CD4-positive, alpha-beta T cell treated with Interleukin-4 for 4 hours (primary cell): ENCODE measurements at regions not wholly inside any gene's neighbourhood (a gene's known extent, or its start where the extent isn't known, plus 50 kb on each side); places are given as distances from the start of the nearest gene placed in this dataset.
"Not testable (repeated sequence)": the region's sequence is repeated elsewhere in the genome, so short reads cannot be mapped to it uniquely, and the experiment has no call there.

Experiments
- DNase-seq: peaks from one replicate; pipeline ENCODE4 v3.0.0-alpha.2; 2020

DNA sequence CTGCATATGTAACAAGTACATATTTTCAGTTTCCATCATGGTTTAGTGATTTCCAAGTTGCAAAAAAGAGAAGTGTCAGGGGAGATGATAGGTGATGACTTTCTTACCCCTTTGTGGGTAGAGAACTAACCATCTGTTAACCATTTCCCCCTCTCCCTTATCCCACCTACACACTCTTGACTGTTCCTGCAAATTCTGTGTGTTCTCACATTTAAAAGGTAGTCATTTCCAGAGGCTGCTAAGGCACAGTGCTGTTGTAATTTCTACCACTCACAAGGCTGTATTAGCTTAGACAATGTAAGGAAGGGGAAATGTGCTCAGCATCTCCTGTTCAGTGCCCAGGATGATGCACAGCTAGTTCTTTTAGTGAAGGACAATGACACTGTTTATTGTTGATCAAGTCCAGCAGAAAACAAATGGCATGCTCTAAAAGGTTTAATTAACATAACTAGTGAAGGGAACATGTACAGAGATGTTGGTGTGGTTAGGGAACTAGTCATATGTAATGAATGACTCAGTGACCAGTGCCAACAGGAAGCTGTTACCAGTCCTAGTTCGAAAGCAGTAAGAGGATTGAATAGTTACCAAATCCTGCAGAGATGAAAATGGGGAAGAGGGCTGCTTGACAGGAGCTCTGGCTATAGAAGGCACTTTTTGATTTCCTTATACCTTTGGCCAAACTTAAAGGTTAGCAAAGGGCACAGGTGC is 165.1 kb downstream of the PLK2 start:
- DNase-seq = no peak

DNA sequence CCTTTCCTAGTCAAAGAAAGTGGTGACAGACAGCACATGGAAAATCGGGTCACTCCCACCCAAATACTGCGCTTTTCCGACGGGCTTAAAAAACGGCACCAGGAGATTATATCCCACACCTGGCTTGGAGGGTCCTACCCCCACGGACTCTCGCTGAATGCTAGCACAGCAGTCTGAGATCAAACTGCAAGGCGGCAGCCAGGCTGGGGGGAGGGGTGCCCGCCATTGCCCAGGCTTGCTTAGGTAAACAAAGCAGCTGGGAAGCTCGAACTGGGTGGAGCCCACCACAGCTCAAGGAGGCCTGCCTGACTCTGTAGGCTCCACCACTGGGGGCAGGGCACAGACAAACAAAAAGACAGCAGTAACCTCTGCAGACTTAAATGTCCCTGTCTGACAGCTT is 171.6 kb downstream of the PLK2 start:
- DNase-seq = not testable (repeated sequence)

DNA sequence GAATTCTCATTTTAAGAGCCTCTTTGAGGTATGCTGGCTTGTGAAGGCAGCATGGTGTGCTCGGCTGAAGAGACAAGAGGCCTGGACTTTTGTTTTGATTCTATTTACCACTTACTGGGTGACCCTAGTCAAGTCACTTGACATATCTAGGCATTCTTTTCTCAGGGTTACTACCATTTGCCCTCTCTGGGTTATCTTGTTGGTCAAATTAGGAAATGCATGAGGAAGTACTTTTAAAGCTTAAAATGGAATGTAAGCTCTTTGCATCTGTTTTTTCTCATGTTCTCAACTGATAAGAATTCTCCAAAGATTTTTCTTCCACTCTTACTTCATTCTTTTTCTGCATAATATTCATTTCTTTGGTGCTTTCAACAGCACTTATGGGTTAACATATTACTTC is 173.1 kb downstream of the PLK2 start:
- no peak for DNase-seq

DNA sequence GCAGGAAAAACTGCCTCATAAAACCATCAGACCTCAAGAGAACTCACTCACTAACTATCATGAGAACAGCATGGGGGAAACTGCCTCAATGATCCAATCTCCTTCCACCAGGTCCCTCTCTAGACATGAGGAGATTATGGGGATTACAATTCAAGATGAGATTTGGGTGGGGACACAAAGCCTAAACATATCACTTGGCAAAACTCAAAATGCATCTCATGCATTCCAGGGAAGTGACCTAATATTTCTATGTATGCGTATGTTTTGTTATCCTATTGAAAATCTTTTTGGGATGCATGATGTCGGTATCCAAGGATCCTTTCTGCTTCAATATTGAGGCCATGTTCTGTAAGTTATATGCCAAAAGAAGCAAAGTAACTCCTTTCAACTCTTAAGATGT is 174.0 kb downstream of the PLK2 start:
- DNase-seq = no peak

DNA sequence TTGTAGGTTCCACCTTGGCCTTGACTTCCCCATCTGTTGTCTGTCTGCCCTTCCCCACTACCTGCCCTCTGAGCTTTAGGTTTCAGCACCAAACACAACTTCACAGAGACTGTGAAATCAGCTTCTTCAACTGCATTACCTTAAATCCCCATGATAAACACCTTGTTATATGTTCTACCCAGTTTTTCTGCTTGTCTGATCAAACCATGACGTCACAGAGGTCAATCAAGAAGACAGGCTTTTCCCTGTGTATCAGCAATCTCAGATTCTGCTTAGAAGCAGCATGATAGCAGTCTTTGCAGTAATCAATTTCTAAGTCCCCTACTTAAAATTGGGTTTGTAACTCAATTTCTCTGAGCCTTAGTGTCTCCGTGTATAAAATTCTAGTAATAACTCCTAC is 175.0 kb downstream of the PLK2 start:
- DNase-seq = no peak

DNA sequence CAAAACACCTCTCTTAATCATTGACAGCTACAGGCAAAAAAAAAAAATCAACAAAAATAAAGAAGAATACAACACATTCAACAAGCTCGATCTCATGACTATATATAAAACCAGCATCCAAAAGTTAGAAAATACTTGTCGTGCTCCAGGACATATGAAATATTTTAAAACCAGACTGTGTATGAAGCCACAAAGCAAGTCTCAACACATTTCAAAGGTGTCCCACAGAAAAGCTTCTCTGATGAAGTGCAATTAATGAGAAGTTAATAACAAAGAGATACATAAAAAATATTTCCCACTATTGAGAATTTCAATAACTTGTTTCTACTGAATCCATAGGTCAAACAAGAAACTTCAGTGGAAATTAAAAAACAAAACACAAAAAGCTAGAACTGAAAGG is 178.7 kb downstream of the PLK2 start:
- DNase-seq = no peak

DNA sequence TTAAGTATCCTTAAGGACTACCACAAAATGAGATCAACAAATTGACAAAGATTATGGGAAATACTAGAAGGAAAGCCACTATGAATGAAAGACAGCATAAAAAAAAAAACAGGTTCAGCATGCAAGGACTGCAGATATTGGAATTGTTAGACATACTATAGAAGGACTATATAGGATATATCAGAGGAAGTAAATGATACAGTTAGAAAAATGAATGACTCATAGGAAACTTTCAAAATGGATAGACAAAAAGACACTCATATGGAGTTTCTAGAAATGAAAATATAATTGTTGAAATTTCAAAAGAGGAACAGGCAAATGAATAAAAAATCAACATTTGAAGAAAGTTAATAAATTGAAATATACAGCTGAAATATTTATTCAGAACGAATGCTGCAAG is 180.6 kb downstream of the PLK2 start:
- DNase-seq = no peak

DNA sequence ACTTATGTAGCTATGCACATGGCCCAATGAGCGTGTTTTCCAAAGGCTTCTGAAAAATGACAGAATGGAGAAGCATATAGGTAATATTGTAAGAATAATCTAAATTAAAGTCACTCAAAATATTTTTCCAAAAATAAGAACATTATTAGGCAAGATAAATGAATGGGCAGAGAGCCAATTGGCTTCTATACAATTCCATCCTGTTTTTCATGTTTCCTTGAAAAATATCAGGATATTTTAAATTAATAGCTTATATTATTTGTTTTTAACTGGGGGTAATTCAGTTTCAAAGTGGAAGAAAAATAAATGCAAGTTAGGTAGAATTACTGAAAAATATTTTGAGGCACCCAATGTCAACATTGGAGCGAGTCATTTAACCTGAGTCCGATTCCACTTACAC is 183.5 kb downstream of the PLK2 start:
- no peak for DNase-seq

DNA sequence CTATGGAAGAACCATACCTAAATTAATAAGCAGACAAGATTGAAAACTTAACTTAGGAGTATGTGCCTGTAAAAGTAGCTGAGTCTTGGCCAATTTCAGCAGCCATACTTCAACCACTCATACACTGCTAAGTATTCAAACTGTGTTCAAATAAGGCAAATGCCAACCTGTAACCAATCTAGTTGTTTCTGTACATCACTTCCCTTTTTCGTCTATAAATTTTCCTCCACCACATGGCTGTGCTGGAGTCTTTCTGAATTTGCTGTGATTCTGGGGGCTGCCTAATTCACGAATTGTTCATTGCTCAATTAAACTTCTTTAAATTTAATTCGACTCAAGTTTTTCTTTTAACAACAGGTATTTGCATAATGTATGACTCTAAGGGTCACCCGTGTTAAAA is 184.4 kb downstream of the PLK2 start:
- no peak for DNase-seq

DNA sequence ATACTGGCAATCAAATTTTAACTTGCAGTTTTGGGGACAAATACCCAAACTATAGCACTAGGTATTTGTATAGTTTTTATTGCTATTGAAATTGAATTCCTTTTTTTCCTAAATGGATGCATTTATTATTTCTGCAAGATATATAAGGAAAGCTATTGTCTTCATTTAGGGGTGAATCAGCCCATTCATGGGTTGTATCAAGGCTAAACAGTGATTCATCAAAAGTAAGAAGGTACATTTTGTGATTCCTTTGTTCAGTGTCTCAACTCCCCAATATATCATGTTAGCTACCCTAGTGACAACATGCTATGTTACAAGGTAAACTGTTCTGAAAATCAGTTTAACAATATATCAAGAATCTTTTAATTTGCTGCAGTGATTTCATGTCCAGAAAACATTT is 185.7 kb downstream of the PLK2 start:
- no peak for DNase-seq

DNA sequence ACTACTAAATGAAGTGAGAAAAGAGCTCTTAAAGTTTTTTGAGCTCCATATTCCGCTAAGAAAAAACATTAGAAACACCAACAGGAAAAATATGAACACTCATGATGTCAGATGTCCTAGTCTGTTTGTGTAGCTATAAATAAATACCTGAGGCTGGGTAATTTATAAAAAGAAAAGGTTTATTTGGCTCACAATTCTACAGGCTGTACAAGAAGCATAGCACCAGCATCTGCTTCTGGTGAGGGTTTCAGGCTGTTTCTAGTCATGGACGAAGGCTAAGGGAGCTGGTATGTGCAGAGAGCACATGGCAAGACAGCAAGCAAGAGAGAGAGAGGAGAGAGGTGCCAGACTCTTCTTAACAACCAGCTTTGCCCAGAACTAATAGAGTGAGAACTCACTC is 186.2 kb downstream of the PLK2 start:
- no peak for DNase-seq

DNA sequence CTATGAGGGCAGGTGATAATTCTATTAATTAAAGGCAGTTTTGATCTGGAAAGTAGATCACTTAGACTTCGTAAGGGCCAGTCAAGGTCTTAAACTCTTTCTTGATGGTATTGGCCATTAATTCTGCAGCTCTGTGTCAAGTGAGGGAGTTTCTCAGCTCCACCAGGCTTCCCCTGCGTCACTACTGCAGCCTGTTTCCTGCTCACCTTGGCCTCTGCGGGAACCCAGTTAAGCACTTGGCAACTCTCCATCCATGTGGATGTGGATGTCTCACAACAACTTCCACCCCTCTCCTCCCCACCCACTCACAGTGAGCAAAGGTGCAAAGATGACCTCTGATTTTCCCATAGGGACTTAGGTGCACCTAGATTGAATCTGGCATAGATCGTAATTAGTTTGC is 191.6 kb downstream of the PLK2 start:
- no peak for DNase-seq

DNA sequence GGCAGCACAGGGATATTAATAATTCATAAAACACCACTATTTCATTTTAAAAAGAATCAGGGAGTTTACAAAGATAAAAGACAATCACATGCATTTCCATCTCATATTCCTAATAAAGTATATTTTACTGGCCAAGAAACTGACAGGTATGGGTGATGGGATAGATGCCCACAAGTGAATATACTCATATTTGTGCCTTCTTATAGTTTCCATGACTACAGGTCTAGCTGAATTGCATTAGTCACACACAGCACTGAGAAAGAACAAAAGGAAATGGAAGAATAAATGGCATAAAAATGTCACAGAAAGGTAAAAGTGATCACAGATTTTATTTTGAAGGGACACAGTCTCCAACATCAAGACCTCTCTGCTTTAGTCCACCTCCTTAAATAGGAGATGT is 193.5 kb downstream of the PLK2 start:
- DNase-seq = no peak

DNA sequence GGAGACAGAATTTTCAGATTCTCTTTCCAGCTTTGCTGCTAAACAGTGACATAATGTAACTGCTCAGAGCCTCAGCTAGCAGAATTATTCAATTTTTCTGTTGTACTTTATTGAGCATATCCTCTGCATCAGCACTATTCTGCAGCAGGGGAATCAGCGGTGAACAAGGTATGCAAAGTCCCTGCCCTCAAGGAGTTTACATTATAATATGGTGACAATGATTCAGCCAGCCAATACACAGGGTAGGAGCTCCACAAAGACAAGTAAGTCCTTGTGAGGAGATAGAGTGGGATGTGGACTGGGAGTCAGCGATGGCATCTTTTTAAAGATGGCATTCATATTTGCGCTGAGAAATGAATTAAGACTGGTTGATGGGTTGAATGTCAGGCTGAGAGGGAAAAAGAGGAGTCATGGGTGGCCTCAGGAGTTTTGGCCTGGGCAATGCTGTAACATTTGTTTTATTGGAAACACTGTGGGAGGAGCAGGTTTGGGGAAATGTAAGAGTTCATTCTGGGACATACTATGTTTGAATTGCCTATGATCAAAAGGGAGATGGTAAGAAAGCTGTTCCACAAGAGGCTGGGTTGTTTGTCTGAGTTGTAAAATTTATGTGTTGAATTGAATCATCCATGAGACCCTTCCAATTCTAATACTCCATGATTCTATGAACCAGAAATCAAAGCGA is 194.5 kb downstream of the PLK2 start:
- no peak for DNase-seq

DNA sequence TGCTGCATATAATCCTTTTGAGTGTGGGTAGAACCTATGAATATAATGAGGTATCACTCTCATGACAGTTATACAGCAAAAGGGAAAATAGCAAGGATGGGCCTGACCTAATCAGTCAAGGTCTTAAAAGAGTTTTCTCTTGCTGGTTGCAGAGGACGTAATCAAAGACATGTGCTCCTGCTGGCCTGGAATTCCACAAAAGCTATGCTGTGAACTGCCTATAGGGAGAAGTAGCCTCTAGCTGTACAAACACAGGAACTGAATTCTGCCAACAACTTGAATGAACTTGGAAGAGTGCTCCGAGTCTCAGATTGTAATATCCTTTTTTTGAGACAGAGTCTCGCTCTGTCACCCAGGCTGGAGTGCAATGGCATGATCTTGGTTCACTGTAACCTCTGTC is 195.6 kb downstream of the PLK2 start:
- no peak for DNase-seq

DNA sequence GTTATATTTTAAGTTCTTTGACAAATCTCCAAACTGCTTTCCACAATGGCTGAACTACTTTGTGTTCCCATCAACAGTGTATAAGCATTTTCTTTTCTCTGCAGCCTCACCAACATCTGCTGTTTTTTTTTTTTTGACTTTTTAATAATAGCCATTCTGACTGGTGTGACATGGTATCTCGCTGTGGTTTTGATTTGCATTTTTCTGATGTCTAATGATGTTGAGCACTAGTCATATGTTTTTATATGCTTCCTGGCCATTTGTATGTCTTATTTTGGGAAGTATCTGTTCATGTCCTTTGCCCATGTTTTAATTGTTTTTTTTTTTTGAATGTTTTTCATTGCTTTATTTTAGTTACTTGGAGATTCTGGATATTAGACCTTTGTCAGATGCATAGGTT is 196.6 kb downstream of the PLK2 start:
- DNase-seq = no peak

DNA sequence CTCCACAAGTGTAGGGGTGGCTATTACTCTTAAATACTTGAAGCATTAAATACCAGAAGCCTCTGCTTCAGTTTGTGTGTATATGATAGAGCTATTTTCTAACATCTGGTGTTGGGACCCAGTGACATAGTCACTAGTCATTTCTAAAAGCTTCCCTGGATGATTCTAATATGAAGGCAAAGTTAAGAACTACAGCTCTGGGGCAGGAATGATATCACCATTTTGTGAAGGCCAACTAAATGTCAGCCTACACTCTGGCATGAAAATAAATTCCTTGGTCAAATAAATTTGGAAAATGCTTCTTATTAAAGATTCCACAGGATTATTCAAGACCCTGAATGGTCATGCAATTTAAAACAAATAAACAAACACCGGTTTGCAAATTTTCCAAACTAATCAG is 197.7 kb downstream of the PLK2 start:
- DNase-seq = no peak

DNA sequence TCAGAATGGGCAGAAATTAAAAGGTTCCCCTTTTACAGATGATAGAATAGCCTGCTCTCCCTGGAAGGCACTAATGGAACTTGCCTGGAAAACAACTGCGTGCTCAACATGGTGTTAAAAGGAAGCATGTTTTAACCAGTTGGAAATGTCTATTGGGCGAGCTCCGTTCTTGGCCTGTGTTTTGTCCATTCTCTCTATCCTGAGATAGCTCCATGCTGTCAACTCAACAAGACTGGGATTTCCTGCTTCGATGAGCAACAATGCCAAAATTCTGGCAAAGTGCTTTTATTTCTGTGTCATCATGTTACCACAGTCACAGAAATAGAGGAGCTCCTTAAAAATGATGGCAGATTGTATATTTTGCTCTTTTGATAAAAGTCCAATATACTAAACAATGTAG is 198.3 kb downstream of the PLK2 start:
- no peak for DNase-seq

DNA sequence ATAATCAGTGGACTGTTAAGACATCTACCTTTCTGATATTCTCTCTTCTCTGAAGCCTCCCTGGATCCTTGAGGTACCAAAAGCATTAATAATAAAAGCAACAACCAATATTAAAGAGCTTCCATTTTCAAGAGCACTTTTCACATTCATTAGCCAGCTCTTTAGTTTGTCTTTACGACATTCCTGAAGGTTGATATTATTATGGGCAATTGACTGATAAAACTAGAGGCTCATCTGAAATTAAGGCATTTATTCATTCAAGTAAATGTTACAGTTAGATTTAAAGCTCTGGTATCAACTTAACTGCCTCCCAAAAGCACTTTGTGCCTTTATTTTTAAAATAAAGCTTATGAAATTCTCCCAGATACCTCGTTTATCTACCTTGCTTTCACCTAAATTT is 199.6 kb downstream of the PLK2 start:
- DNase-seq = no peak

DNA sequence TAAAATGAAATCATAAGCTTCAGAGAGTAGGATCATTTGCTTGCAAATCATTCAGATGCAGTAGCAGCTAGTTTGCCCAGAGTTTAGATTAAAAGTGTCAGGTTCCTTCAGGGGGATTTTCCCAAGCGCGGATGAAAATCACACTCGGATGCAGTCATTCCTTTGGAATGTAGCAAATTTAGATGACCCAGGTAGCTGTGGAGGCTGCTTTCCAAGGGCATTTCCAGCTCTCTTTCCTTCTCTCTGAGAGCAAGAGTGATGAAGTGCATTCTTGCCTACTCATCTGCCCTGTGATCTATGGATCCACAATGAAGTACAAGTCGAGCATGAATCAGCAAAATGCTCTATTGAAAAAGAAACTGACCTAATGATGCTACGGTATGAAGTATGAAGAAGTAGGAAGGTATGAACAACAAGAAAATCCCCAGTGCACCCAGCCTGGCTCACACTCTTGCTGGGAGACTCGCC is 200.2 kb downstream of the PLK2 start:
- DNase-seq = no peak

DNA sequence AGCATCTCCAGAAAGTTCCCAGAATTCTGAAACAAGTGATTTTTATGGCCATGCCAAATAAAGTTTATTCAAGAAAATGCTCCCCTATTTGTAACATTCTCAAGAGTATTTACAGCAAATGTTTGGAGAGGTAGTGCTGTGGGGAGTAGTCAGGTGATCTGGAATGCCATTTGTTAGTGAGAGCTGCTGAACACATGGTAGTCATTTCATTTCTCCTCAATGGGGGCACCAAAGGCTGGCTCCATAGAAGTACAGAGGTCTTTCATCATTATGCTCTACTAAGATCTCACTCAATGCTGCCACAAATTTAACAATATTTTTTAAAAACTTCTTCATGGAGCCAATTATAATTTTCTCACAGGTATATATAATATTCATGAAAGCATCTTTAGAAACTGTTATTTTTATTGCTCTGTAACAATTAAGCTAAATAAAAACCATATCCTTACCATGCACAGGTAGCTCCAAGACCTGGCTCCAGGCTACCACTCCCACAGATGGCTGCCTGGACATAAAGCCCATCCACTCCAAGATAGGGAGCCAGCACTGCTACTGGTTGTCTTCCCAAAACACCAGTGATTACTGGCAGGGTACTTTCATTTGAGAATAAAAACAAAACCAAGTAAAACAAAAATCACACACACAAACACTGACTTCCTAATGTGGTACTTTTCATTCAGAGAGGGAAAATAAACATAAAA is 200.8 kb downstream of the PLK2 start:
- DNase-seq = no peak

DNA sequence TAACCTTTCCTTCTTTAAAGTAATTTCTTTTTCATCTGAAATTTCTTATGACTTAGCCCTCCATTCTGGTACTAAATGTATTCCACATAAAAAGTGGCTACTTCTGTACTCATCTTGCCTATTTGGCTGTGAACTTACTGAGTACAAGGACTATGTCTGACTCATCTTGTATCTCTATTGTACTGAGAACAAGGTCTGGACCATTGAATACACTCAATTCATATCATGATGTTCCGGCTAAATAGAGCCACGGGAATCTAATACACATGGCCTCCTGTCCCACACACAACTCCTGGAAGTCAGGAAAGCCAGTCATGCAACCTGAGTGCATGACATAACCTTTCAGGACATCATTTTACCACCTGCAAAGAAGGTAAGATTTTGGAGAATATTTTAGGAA is 203.9 kb downstream of the PLK2 start:
- no peak for DNase-seq

DNA sequence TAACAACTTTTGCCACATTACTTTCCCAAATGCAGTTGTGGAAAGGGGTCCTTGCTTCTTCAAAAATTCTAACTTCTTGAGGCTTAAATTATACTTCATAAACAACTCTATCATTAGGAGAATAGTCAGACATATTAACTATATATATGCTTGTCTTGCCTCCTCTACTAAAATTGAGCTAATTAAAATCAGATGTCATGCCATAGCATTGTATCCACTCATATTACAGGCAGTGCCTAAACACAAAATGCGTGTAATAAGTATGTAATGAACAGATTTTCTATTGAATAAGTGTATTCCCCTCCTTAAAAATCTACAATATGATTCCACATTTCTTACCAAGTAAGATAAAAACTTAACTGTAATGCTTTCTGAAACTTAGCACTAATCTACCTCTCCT is 204.5 kb downstream of the PLK2 start:
- no peak for DNase-seq

DNA sequence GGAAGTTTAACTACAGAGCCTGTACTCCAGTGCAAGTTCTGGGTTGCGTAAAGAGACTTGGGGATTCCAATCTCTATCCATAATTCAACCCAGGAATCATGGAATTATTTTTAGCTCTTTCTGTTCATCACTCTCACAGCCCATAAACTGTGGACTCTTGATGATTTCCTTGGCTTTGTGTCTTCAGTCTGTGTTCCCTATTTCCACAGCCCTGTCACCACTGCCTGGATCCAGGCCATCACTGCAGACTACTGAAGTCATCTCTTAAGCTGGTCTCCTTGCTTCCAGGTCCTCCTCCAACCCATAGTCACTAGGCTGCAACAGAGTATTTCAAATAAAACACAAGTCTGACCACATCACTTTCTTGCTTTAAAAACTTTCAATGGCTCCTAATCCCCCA is 211.7 kb downstream of the PLK2 start:
- DNase-seq = no peak
